ENCODE measurements at regions not wholly inside any gene's neighbourhood (a gene's known extent, or its start where the extent isn't known, plus 50 kb on each side); places are given as distances from the start of the nearest gene placed in this dataset.

DNA sequence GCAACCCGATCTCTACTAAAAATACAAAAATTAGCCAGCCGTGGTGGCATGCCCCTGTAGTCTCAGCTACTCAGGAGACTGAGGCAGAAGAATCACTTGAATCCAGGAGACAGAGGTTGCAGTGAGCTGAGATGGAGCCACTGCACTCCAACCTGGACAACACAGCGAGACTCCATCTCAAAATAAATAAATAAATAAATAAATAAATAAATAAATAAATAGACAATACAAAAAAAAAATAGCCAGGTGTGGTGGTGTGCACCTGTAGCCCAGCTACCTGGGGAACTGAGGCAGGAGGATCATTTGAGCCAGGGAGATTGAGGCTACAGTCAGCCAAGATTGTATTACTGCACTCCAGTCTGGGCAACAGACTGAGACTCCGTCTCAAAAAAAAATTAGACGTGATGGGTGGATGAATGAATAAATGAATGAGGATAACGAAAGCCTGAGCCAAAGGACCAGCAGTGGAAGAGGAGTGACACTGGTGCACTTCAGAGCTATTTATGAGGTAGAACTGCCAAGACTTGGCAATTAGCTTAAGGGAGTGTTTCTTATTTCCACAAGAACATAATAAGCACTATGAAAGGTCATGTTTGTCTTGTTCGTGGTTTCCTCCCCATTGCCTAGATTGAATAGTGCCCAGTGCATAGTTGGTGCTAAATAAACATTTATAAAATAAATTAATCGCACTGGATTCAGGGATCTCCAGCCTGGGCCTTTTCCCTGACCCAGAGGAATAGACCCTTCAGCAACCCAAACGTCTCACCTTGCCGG, 232.2 kb downstream of the IDS start:
- H3K9me2 ChIP-seq (replicated peaks; ENCODE audit: insufficient read depth, low read length): no peaks in the 10 kb centered on the region
- no peak overlapping the region for H3K27ac ChIP-seq (ENCODE audit: low read length)
- no peaks in the 10 kb centered on the region for H3K79me2 ChIP-seq (ENCODE audit: low read length)
- H3K4me3 ChIP-seq (ENCODE audit: low read length): no peak overlapping the region
- no peaks in the 10 kb centered on the region for H3K9me3 ChIP-seq (ENCODE audit: low read length)
- no peak overlapping the region for H3K9ac ChIP-seq (ENCODE audit: low read length)
- H3K4me1 ChIP-seq (ENCODE audit: low read length): no peaks in the 10 kb centered on the region
- no peaks in the 10 kb centered on the region for H4K20me1 ChIP-seq (ENCODE audit: insufficient read depth, low read depth, low read length)
- no peak overlapping the region for H2AFZ ChIP-seq (ENCODE audit: low read length)
- no peak overlapping the region for H3K4me2 ChIP-seq (ENCODE audit: low read depth, low read length, poor library complexity, severe bottlenecking)
- H3K27me3 ChIP-seq (ENCODE audit: low read length): no peaks in the 10 kb centered on the region
- DNase-seq: no peak
- no peaks in the 10 kb centered on the region for H3K36me3 ChIP-seq (ENCODE audit: insufficient read depth, low read length)

DNA sequence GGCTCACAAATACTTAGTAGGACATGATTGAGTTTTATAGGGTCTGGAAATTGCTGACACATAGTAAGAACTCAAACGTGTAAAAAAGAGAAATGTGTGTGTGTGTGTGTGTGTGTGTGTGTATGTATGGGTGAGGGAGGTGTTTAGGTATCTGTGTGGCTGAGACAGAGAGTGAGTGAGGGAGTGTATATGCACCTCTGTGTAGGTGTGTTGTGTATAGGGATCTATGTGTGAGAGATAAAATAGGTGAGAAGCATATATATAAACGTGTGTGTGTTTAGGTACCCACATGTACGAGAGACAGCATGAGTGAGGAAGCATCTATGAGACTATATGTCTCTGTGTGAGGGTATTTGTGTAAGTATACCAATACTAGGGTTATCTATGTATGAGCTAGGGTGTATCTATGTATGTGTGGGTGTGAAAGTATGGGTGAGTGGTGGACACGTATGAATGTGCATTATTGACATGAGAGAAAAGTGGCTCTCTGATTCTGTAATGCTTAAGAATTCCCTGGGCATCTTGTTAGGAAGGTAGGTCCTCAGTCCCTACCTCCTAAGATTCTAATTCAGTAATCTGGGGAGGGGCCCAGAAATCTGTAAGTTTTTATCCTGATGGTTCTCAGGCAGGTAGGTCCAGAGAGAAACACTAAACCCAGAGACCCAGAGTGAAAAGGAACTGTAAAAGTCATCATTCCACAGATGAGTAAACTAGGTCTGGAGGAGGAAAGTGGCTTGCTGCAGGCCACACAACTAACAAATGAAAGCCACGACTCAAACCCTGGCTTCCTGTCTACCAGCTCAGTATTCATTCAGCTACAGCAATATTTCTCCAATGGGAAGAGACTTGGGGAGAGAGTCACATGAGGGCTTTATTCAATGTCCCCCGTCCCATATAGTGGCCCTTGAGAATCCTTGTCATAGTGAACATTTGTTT, 237.0 kb downstream of the IDS start:
- H3K9me3 ChIP-seq (ENCODE audit: low read length): no peaks in the 10 kb centered on the region

DNA sequence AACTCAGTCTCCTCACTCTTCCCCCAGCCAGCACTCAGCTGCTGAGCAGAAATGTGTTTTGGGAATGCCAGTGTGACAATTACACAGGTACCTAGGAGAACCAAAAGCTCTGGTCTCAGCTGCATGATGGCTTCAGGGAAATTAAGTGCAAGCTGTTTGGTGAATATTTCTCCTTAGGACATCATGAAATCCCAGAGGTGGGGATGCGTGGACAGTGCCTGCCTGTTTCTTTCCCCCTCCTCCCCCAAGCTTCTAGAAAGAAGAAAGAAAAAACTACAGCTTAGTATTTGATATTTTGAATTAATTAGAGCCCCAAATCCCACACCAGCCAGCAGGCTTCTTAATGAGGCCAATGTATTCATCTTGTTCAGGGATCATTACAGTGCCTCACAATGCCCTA, 243.0 kb downstream of the IDS start:
- no peak overlapping the region for H3K4me3 ChIP-seq (ENCODE audit: low read length)
- H3K27ac ChIP-seq (ENCODE audit: low read length): no peak overlapping the region
- H3K4me2 ChIP-seq (ENCODE audit: low read depth, low read length, poor library complexity, severe bottlenecking): no peak overlapping the region
- no peaks in the 10 kb centered on the region for H3K79me2 ChIP-seq (ENCODE audit: low read length)
- no peaks in the 10 kb centered on the region for H3K9me3 ChIP-seq (ENCODE audit: low read length)
- no peaks in the 10 kb centered on the region for H4K20me1 ChIP-seq (ENCODE audit: insufficient read depth, low read depth, low read length)
- no peaks in the 10 kb centered on the region for H3K9me2 ChIP-seq (replicated peaks; ENCODE audit: insufficient read depth, low read length)
- no peak overlapping the region for H2AFZ ChIP-seq (ENCODE audit: low read length)
- no peak for DNase-seq
- H3K36me3 ChIP-seq (ENCODE audit: insufficient read depth, low read length): no peaks in the 10 kb centered on the region
- H3K9ac ChIP-seq (ENCODE audit: low read length): no peak overlapping the region
- H3K4me1 ChIP-seq (ENCODE audit: low read length): no peaks in the 10 kb centered on the region
- peaks cover 3% of the 10 kb centered on the region; the same call in 1 of the 2 replicates for H3K27me3 ChIP-seq (ENCODE audit: low read length)

More for the DNA sequence above, 237.0 kb downstream of the IDS start:
- H3K79me2 ChIP-seq (ENCODE audit: low read length): no peaks in the 10 kb centered on the region
- H3K9me2 ChIP-seq (replicated peaks; ENCODE audit: insufficient read depth, low read length): no peaks in the 10 kb centered on the region
- no peak overlapping the region for H3K27ac ChIP-seq (ENCODE audit: low read length)
- no peak overlapping the region for H2AFZ ChIP-seq (ENCODE audit: low read length)
- H3K27me3 ChIP-seq (ENCODE audit: low read length): peaks cover 3% of the 10 kb centered on the region; the same call in 1 of the 2 replicates
- H4K20me1 ChIP-seq (ENCODE audit: insufficient read depth, low read depth, low read length): no peaks in the 10 kb centered on the region
- no peak for DNase-seq
- H3K4me3 ChIP-seq (ENCODE audit: low read length): no peak overlapping the region
- H3K36me3 ChIP-seq (ENCODE audit: insufficient read depth, low read length): no peaks in the 10 kb centered on the region
- no peak overlapping the region for H3K4me2 ChIP-seq (ENCODE audit: low read depth, low read length, poor library complexity, severe bottlenecking)
- no peak overlapping the region for H3K9ac ChIP-seq (ENCODE audit: low read length)
- H3K4me1 ChIP-seq (ENCODE audit: low read length): no peaks in the 10 kb centered on the region

DNA sequence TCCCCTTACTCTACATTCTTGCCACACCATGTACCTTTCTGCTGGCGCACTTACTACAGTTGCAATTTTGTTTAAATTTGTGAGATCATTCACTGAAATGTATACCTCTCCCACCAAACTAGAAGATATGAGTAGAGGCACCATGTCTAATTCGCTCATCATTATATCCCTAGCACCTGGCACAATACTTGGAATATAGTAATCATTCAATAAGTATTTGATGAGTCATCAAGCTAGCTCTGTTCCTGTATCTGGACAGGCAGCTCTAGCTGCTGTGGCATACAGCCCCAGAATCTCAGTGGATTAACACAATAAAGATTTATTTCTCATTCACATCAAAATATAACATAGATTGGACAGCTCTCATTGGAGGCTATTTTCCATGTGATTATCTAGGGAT, 245.9 kb downstream of the IDS start:
- Histone ChIP-seq H3K36me3 (ENCODE audit: insufficient read depth, low read length) (no peaks in the 10 kb centered on the region), H3K9me2 (replicated peaks; ENCODE audit: insufficient read depth, low read length) (no peaks in the 10 kb centered on the region)
- DNase-seq: no peak

DNA sequence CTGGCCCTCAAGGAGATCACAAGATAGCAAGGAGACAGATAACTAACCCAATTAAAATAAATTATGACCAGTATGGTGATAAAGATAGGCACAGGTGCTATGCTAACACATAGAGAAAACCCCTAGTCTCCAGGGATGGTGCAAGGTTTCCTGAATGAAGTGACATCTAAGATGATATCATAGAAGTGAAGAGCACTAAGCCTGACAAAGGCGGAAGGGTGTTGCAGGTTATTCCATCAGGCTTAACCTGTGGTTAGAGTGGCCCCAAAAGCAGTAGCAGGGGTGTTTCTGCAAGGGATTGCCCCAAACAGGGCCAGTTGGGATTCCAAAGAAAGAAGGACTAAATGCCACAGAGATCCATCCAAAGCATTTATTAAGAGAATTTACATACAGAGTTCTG, 249.2 kb downstream of the IDS start:
- Histone ChIP-seq H3K4me3 (ENCODE audit: low read length) (no peak overlapping the region), H3K9me2 (replicated peaks; ENCODE audit: insufficient read depth, low read length) (no peaks in the 10 kb centered on the region), H4K20me1 (ENCODE audit: insufficient read depth, low read depth, low read length) (no peaks in the 10 kb centered on the region), H3K9me3 (ENCODE audit: low read length) (no peaks in the 10 kb centered on the region), H3K27me3 (ENCODE audit: low read length) (no peaks in the 10 kb centered on the region), H3K79me2 (ENCODE audit: low read length) (no peaks in the 10 kb centered on the region), H3K9ac (ENCODE audit: low read length) (no peak overlapping the region), H2AFZ (ENCODE audit: low read length) (no peak overlapping the region), H3K4me2 (ENCODE audit: low read depth, low read length, poor library complexity, severe bottlenecking) (no peak overlapping the region), H3K36me3 (ENCODE audit: insufficient read depth, low read length) (no peaks in the 10 kb centered on the region), H3K4me1 (ENCODE audit: low read length) (peaks cover 5% of the 10 kb centered on the region; the same call in 1 of the 2 replicates), H3K27ac (ENCODE audit: low read length) (no peak overlapping the region)
- no peak for DNase-seq

More for the DNA sequence above, 245.9 kb downstream of the IDS start:
- Histone ChIP-seq H3K27me3 (ENCODE audit: low read length) (no peaks in the 10 kb centered on the region), H2AFZ (ENCODE audit: low read length) (no peak overlapping the region), H3K27ac (ENCODE audit: low read length) (no peak overlapping the region), H3K9ac (ENCODE audit: low read length) (no peak overlapping the region), H3K4me1 (ENCODE audit: low read length) (peaks cover 5% of the 10 kb centered on the region; the same call in 1 of the 2 replicates), H3K79me2 (ENCODE audit: low read length) (no peaks in the 10 kb centered on the region), H3K9me3 (ENCODE audit: low read length) (no peaks in the 10 kb centered on the region), H4K20me1 (ENCODE audit: insufficient read depth, low read depth, low read length) (no peaks in the 10 kb centered on the region), H3K4me2 (ENCODE audit: low read depth, low read length, poor library complexity, severe bottlenecking) (no peak overlapping the region), H3K4me3 (ENCODE audit: low read length) (no peak overlapping the region)

DNA sequence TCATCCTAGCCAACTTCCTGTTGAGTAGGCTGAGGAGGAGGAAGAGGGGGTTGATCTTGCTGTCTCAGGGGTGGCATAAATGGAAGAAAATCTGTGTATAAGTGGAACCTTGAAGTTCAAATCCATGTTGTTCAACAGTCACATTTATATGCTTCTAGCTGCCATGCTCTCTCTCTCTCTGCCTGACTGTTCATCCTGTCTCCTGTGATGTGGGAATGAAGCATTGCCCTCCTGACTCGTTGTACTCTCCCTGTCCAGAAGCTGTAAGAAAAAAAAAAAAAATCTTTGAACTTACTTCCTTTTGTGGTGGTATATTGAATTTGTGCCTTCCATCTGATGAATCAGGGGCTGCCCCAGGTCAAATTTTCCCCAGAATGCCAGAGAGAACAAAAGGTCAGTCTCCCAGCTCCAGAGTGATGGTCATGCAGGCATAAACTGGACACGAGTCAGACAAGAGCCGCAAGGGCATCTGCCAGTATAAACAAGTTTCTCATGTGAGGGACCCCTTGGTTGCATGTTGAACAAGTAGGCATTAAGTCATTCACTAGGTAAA, 257.0 kb downstream of the IDS start:
- DNase-seq: no peak
- Histone ChIP-seq H3K27me3 (ENCODE audit: low read length) (no peaks in the 10 kb centered on the region), H3K36me3 (ENCODE audit: insufficient read depth, low read length) (no peaks in the 10 kb centered on the region), H3K4me1 (ENCODE audit: low read length) (no peaks in the 10 kb centered on the region), H3K9me3 (ENCODE audit: low read length) (no peaks in the 10 kb centered on the region), H3K79me2 (ENCODE audit: low read length) (no peaks in the 10 kb centered on the region), H3K9me2 (replicated peaks; ENCODE audit: insufficient read depth, low read length) (no peaks in the 10 kb centered on the region), H3K9ac (ENCODE audit: low read length) (no peak overlapping the region), H3K27ac (ENCODE audit: low read length) (no peak overlapping the region), H3K4me2 (ENCODE audit: low read depth, low read length, poor library complexity, severe bottlenecking) (no peak overlapping the region), H4K20me1 (ENCODE audit: insufficient read depth, low read depth, low read length) (no peaks in the 10 kb centered on the region), H2AFZ (ENCODE audit: low read length) (no peak overlapping the region), H3K4me3 (ENCODE audit: low read length) (no peak overlapping the region)

DNA sequence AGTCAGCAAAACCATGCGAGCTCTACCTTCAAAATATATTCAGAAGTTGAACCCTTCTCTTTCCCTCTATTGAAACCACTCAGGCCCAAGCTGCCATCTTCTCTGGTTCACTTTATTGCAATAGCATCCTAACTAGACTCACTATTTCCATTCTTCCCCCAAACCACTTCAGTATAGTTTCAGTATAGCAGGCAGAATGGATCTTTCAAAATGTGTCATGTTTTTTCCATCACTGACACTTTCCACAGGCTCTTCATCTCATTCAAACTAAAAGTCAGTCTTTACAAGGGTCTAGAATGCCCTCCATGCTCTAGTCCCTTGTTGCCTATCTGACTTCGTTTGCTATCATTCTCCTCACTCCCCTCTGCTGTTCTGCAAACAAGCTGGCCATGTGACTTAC, 274.4 kb downstream of the IDS start:
- no peaks in the 10 kb centered on the region for H3K36me3 ChIP-seq (ENCODE audit: insufficient read depth, low read length)
- no peak overlapping the region for H3K9ac ChIP-seq (ENCODE audit: low read length)
- no peak overlapping the region for H3K4me2 ChIP-seq (ENCODE audit: low read depth, low read length, poor library complexity, severe bottlenecking)
- no peak overlapping the region for H2AFZ ChIP-seq (ENCODE audit: low read length)
- no peak overlapping the region for H3K27ac ChIP-seq (ENCODE audit: low read length)
- no peaks in the 10 kb centered on the region for H3K9me2 ChIP-seq (replicated peaks; ENCODE audit: insufficient read depth, low read length)
- H3K79me2 ChIP-seq (ENCODE audit: low read length): no peaks in the 10 kb centered on the region
- DNase-seq: no peak
- no peaks in the 10 kb centered on the region for H3K27me3 ChIP-seq (ENCODE audit: low read length)
- H3K4me1 ChIP-seq (ENCODE audit: low read length): no peaks in the 10 kb centered on the region
- no peaks in the 10 kb centered on the region for H4K20me1 ChIP-seq (ENCODE audit: insufficient read depth, low read depth, low read length)
- H3K4me3 ChIP-seq (ENCODE audit: low read length): no peak overlapping the region
- H3K9me3 ChIP-seq (ENCODE audit: low read length): no peaks in the 10 kb centered on the region

DNA sequence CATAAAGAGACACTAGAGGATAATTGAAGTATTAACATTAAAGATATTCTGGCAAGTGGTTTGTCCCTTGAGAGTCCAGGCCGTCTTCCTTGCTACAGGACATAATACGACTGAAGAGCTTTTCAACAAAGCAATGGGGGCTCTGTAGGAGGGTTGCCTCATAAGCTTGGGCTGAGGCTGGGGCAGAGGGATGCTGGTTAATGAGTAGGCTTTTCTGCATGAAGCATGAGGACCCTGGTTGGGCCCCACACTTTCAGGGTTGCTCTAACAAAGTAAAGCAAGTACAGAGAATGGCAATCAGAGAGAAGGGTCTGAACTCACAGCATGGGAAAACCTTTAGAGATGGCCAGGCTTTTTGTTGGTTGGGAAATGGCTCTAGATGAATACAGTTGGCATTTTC, 281.3 kb downstream of the IDS start:
- no peak overlapping the region for H3K9ac ChIP-seq (ENCODE audit: low read length)
- no peaks in the 10 kb centered on the region for H3K4me1 ChIP-seq (ENCODE audit: low read length)
- H3K27me3 ChIP-seq (ENCODE audit: low read length): no peaks in the 10 kb centered on the region
- no peak overlapping the region for H3K4me3 ChIP-seq (ENCODE audit: low read length)
- DNase-seq: no peak
- H3K36me3 ChIP-seq (ENCODE audit: insufficient read depth, low read length): no peaks in the 10 kb centered on the region
- no peak overlapping the region for H2AFZ ChIP-seq (ENCODE audit: low read length)
- no peaks in the 10 kb centered on the region for H4K20me1 ChIP-seq (ENCODE audit: insufficient read depth, low read depth, low read length)
- no peaks in the 10 kb centered on the region for H3K9me2 ChIP-seq (replicated peaks; ENCODE audit: insufficient read depth, low read length)
- H3K27ac ChIP-seq (ENCODE audit: low read length): no peak overlapping the region
- no peaks in the 10 kb centered on the region for H3K79me2 ChIP-seq (ENCODE audit: low read length)
- H3K4me2 ChIP-seq (ENCODE audit: low read depth, low read length, poor library complexity, severe bottlenecking): no peak overlapping the region
- no peaks in the 10 kb centered on the region for H3K9me3 ChIP-seq (ENCODE audit: low read length)

All from Karpas-422 (cell line).